Gastrocnemius medialis (tissue), 4 donors: ENCODE measurements at regions not wholly inside any gene's neighbourhood (a gene's known extent, or its start where the extent isn't known, plus 50 kb on each side); places are given as distances from the start of the nearest gene placed in this dataset.

Source experiments
- ATAC-seq, 2 donors: fragments of 150-250 bp; one replicate each; pipeline ENCODE4 v1.9.1; 2016
- DNase-seq, 2 donors: peaks; one replicate each; pipeline ENCODE4 v3.0.0-alpha.2; 2019
- H3K27ac ChIP-seq, 4 donors: fragments of 200-600 bp; sonication (generic); 1 replicate in 1 of 4; 2 replicates in 3 of 4; pipeline ENCODE4 v1.5.1; 2016 to 2018; ENCODE audit warnings: mild to moderate bottlenecking in 2 of 4, moderate library complexity in 1 of 4
- H3K27me3 ChIP-seq, 3 donors: fragments of 200-600 bp; sonication (generic) in 2 of 3; 1 replicate in 1 of 3; 2 replicates in 2 of 3; pipeline versions ENCODE4 v1.5.1 to v1.6.0; 2016 to 2019; ENCODE audit warnings: mild to moderate bottlenecking in 1 of 3, moderate library complexity in 1 of 3
- H3K36me3 ChIP-seq, 2 donors: fragments of 200-600 bp; sonication (generic) in 1 of 2; one replicate each; pipeline ENCODE4 v1.5.1; 2017 to 2018
- H3K4me1 ChIP-seq, 2 donors: fragments of 200-600 bp; sonication (generic) in 1 of 2; one replicate each; pipeline ENCODE4 v1.5.1; 2016 to 2017; ENCODE audit warnings: mild to moderate bottlenecking in 2 of 2
- H3K4me3 ChIP-seq, 4 donors: fragments of 200-600 bp; sonication (generic) in 3 of 4; 1 replicate in 1 of 4; 2 replicates in 3 of 4; pipeline ENCODE4 v1.5.1; 2016 to 2019; ENCODE audit warnings: mild to moderate bottlenecking in 2 of 4
- H3K9me3 ChIP-seq, 3 donors: fragments of 200-600 bp; sonication (generic) in 2 of 3; 1 replicate in 1 of 3; 2 replicates in 2 of 3; pipeline ENCODE4 v1.5.1; 2016 to 2019
- CTCF ChIP-seq, 5 experiments: fragments of 450-650 bp in 3 of 5; fragments of 200-600 bp in 2 of 5; sonication (generic) in 2 of 5; IDR thresholded peaks in 4 of 5; conservative IDR thresholded peaks in 1 of 5; 1 replicate in 4 of 5; 2 replicates in 1 of 5; pipeline ENCODE4 v1.5.1; 2016 to 2019; ENCODE audit warnings: antibody characterized with exemption in 5 of 5, mild to moderate bottlenecking in 3 of 5, moderate library complexity in 3 of 5
- POLR2A ChIP-seq, 2 donors: fragments of 450-650 bp; IDR thresholded peaks; one replicate each; pipeline ENCODE4 v1.6.1; 2017; ENCODE audit warnings: antibody characterized with exemption in 2 of 2, mild to moderate bottlenecking in 2 of 2, moderate library complexity in 2 of 2
- in situ Hi-C, 4 donors: fragments of 200-750 bp; cut with MboI; loops; one replicate each; pipeline versions ENCODE4 v1.15.0 to v1.8.0; 2017; ENCODE audit warnings: low sequenced_read_pairs in 4 of 4
- intact Hi-C: fragments of 100-400 bp; cut with DNase I; formaldehyde crosslinking; loops from one replicate; pipeline ENCODE4 v1.15.1; 2023; ENCODE audit warnings: low total_unique reads

GRCh38 chr4:110371016-110371770, 104.8 kb upstream of the ENPEP start:
- in situ Hi-C loops = no loop called here
- Histone ChIP-seq H3K4me3 (no peak overlapping the region), H3K36me3 (no peaks in the 10 kb centered on the region), H3K27me3 (no peaks in the 10 kb centered on the region), H3K9me3 (no peaks in the 10 kb centered on the region), H3K4me1 (no peaks in the 10 kb centered on the region), H3K27ac (no peak overlapping the region)
- TF ChIP-seq POLR2A (IDR thresholded peaks at IDR 0.05) (no peak), CTCF (IDR thresholded peaks at IDR 0.05 in 4 of 5, conservative IDR thresholded peaks at IDR 0.05 in 1 of 5) (no peak)
- ATAC-seq (no peak), DNase-seq (no peak)
- intact Hi-C loops = no loop called here

GRCh38 chr4:110368409-110368808, 107.5 kb upstream of the ENPEP start:
- DNase-seq = no peak
- Histone ChIP-seq H3K27me3 (no peaks in the 10 kb centered on the region), H3K27ac (no peak overlapping the region), H3K4me3 (no peak overlapping the region), H3K9me3 (no peaks in the 10 kb centered on the region), H3K36me3 (no peaks in the 10 kb centered on the region), H3K4me1 (peaks cover 0 to 12% of the 10 kb centered on the region in 2 donors)
- in situ Hi-C loops (no loop called here), intact Hi-C loops (no loop called here)
- ATAC-seq = no peak
- TF ChIP-seq CTCF (IDR thresholded peaks at IDR 0.05 in 4 of 5, conservative IDR thresholded peaks at IDR 0.05 in 1 of 5) = no peak
- TF ChIP-seq POLR2A (IDR thresholded peaks at IDR 0.05) = no peak

GRCh38 chr4:110367156-110367555, 108.8 kb upstream of the ENPEP start:
- DNase-seq (no peak), ATAC-seq (no peak)
- Histone ChIP-seq H3K9me3 (no peaks in the 10 kb centered on the region), H3K4me1 (peaks cover 0 to 12% of the 10 kb centered on the region in 2 donors), H3K27me3 (no peaks in the 10 kb centered on the region), H3K4me3 (no peak overlapping the region), H3K27ac (no peak overlapping the region), H3K36me3 (no peaks in the 10 kb centered on the region)
- no peak for TF ChIP-seq CTCF (IDR thresholded peaks at IDR 0.05 in 4 of 5, conservative IDR thresholded peaks at IDR 0.05 in 1 of 5)
- no peak for TF ChIP-seq POLR2A (IDR thresholded peaks at IDR 0.05)
- intact Hi-C loops (no loop called here), in situ Hi-C loops (no loop called here)

- H3K27me3 ChIP-seq = no peaks in the 10 kb centered on the region
- no peaks in the 10 kb centered on the region for H3K9me3 ChIP-seq
- no peak overlapping the region for H3K4me3 ChIP-seq
- peaks cover 0 to 12% of the 10 kb centered on the region in 2 donors for H3K4me1 ChIP-seq
- intact Hi-C loops = no loop called here
- no peak for ATAC-seq
- H3K27ac ChIP-seq = peak overlapping the region in 3 of 4 donors; percentile 8 to 40 (median 27)
- DNase-seq = no peak
- TF ChIP-seq CTCF (IDR thresholded peaks at IDR 0.05 in 4 of 5, conservative IDR thresholded peaks at IDR 0.05 in 1 of 5) (no peak), POLR2A (IDR thresholded peaks at IDR 0.05) (no peak)
- in situ Hi-C loops = no loop called here
- no peaks in the 10 kb centered on the region for H3K36me3 ChIP-seq
Measured at GRCh38 chr4:110365761-110366160, 110.2 kb upstream of the ENPEP start.
